DOHH2 (cell line): ENCODE measurements at regions not wholly inside any gene's neighbourhood (a gene's known extent, or its start where the extent isn't known, plus 50 kb on each side); places are given as distances from the start of the nearest gene placed in this dataset.

Experiments
- CTCF ChIP-seq: fragments of 200-600 bp; sonication (generic); IDR thresholded peaks from one replicate; pipeline ENCODE4 v1.5.1; 2014; ENCODE audit warnings: antibody characterized with exemption, mild to moderate bottlenecking, low read depth, low read length; ENCODE audit not compliant: poor library complexity, severe bottlenecking
- EZH2phosphoT487 ChIP-seq: fragments of 200-600 bp; sonication (generic); IDR thresholded peaks from 2 replicates; pipeline ENCODE4 v1.6.1; 2017; ENCODE audit warnings: borderline replicate concordance, mild to moderate bottlenecking, antibody characterized with exemption, low read length, moderate library complexity, mixed read lengths

GRCh38 chr16:51864575-51864974, 682.4 kb downstream of the TOX3 start:
- no peak for TF ChIP-seq CTCF
- TF ChIP-seq EZH2phosphoT487 = no peak
